Liver (tissue), 2 donors: ENCODE measurements at regions not wholly inside any gene's neighbourhood (a gene's known extent, or its start where the extent isn't known, plus 50 kb on each side); places are given as distances from the start of the nearest gene placed in this dataset.

Experiments used
- EGR1 ChIP-seq, 2 donors: IDR thresholded peaks; 2 replicates each; pipeline ENCODE4 v1.6.1; 2016 to 2018; ENCODE audit warnings: antibody characterized with exemption in 2 of 2, low read depth in 2 of 2
- SP1 ChIP-seq: IDR thresholded peaks from 2 replicates; pipeline ENCODE4 v1.6.1; 2018; ENCODE audit warnings: antibody characterized with exemption, mild to moderate bottlenecking
- TAF1 ChIP-seq: conservative IDR thresholded peaks from 2 replicates; pipeline ENCODE4 v1.6.1; 2016; ENCODE audit warnings: antibody characterized with exemption, mild to moderate bottlenecking
- donor health status: healthy.

DNA sequence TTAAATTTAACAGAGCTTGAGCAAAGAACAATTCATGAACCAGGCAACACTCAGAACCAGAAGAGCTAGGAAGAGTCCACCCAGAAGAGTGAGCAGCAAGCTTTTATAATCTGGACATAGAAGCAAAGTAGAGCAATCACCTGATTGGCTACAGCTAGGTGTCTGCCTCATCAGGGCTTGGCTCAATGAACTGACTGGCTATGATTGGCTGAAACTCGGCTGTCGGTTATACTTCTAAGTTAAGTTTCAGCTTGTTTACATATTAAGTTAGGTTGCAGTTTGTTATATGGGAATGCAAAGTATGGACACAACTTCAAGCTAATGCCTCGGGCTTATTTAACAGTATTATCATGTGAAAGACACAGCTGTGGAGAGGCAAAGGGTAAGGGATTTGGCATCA is 63.2 kb upstream of the NABP1 start:
- TF ChIP-seq TAF1 (no peak), SP1 (no peak), EGR1 (IDR thresholded peaks at IDR 0.05; ENCODE audit: low read depth in 2 of 2) (no peak)
